Muscle of leg (tissue), 3 donors: ENCODE measurements at regions not wholly inside any gene's neighbourhood (a gene's known extent, or its start where the extent isn't known, plus 50 kb on each side); places are given as distances from the start of the nearest gene placed in this dataset.

ENCODE experiments used
- DNase-seq: peaks from one replicate; pipeline ENCODE4 v3.0.0; 2013
- H3K27ac ChIP-seq: one replicate; pipeline ENCODE4 v1.5.1; 2013; ENCODE audit warnings: mild to moderate bottlenecking, low read length, control low read depth
- H3K27me3 ChIP-seq: one replicate; pipeline ENCODE4 v1.6.1; 2013; ENCODE audit warnings: low read length; ENCODE audit not compliant: control insufficient read depth, insufficient read depth
- H3K36me3 ChIP-seq: one replicate; pipeline ENCODE4 v1.6.1; 2013; ENCODE audit warnings: low read length; ENCODE audit not compliant: control insufficient read depth, insufficient read depth
- H3K4me1 ChIP-seq: one replicate; pipeline ENCODE4 v1.6.1; 2013; ENCODE audit warnings: low read length; ENCODE audit not compliant: control insufficient read depth, insufficient read depth
- H3K4me3 ChIP-seq: one replicate; pipeline ENCODE4 v1.5.1; 2013; ENCODE audit warnings: low read length, control low read depth
- H3K9me3 ChIP-seq: replicated peaks from 2 replicates; pipeline ENCODE4 v1.6.1; 2013; ENCODE audit warnings: low read depth, low read length; ENCODE audit not compliant: control insufficient read depth
- WGBS: methylation state at CpG from one replicate; pipeline ENCODE4 v1.1.5; 2013; ENCODE audit warnings: missing lambda C conversion rate; ENCODE audit not compliant: insufficient coverage; 5-methylcytosine and 5-hydroxymethylcytosine counted together

- H3K4me3 ChIP-seq = no peak overlapping the region
- H3K4me1 ChIP-seq = peaks cover 2% of the 10 kb centered on the region
- H3K9me3 ChIP-seq = no peaks in the 10 kb centered on the region
- WGBS = 86% methylated on average over 2 of the region's 3 CpGs
- peaks cover 2% of the 10 kb centered on the region for H3K27me3 ChIP-seq
- DNase-seq = no peak
- H3K36me3 ChIP-seq = no peaks in the 10 kb centered on the region
- no peak overlapping the region for H3K27ac ChIP-seq
These were observed 86.6 kb downstream of the BOD1 start for GRCh38 chr5:173529861-173530260.

GRCh38 chr5:173527671-173528070 lies 88.8 kb downstream of the BOD1 start:
- Histone ChIP-seq H3K27ac (no peak overlapping the region), H3K4me1 (peaks cover 2% of the 10 kb centered on the region), H3K27me3 (peaks cover 2% of the 10 kb centered on the region), H3K4me3 (no peak overlapping the region), H3K36me3 (no peaks in the 10 kb centered on the region), H3K9me3 (no peaks in the 10 kb centered on the region)
- no peak for DNase-seq
- 71% methylated on average over 9 of the region's 9 CpGs for WGBS

- WGBS = no CpG with 5 or more reads among the region's 3 CpGs
- no peak for DNase-seq
- H3K36me3 ChIP-seq = no peaks in the 10 kb centered on the region
- peaks cover 3% of the 10 kb centered on the region for H3K9me3 ChIP-seq
- H3K27ac ChIP-seq = no peak overlapping the region
- no peak overlapping the region for H3K4me3 ChIP-seq
- H3K27me3 ChIP-seq = peaks cover 2% of the 10 kb centered on the region
- no peaks in the 10 kb centered on the region for H3K4me1 ChIP-seq
These were observed 92.3 kb downstream of the BOD1 start for GRCh38 chr5:173524136-173524535.

GRCh38 chr5:173523388-173523787 lies 93.1 kb downstream of the BOD1 start:
- H3K9me3 ChIP-seq = peaks cover 3% of the 10 kb centered on the region
- no peaks in the 10 kb centered on the region for H3K36me3 ChIP-seq
- H3K27ac ChIP-seq = no peak overlapping the region
- DNase-seq = no peak
- WGBS = 83% methylated on average over 1 of the region's 2 CpGs
- H3K27me3 ChIP-seq = peaks cover 2% of the 10 kb centered on the region
- H3K4me1 ChIP-seq = no peaks in the 10 kb centered on the region
- H3K4me3 ChIP-seq = no peak overlapping the region

GRCh38 chr5:173522518-173522917 lies 93.9 kb downstream of the BOD1 start:
- H3K4me1 ChIP-seq = no peaks in the 10 kb centered on the region
- no peak for DNase-seq
- no CpG with 5 or more reads among the region's 1 CpG for WGBS
- peaks cover 3% of the 10 kb centered on the region for H3K9me3 ChIP-seq
- H3K4me3 ChIP-seq = no peak overlapping the region
- no peaks in the 10 kb centered on the region for H3K36me3 ChIP-seq
- no peak overlapping the region for H3K27ac ChIP-seq
- no peaks in the 10 kb centered on the region for H3K27me3 ChIP-seq

GRCh38 chr5:173518856-173519255 lies 97.6 kb downstream of the BOD1 start:
- DNase-seq = no peak
- Histone ChIP-seq H3K27ac (no peak overlapping the region), H3K4me1 (no peaks in the 10 kb centered on the region), H3K27me3 (no peaks in the 10 kb centered on the region), H3K36me3 (no peaks in the 10 kb centered on the region), H3K4me3 (no peak overlapping the region), H3K9me3 (peaks cover 3% of the 10 kb centered on the region)
- 93% methylated on average over 5 of the region's 6 CpGs for WGBS

- H3K27me3 ChIP-seq = no peaks in the 10 kb centered on the region
- H3K9me3 ChIP-seq = peaks cover 3% of the 10 kb centered on the region
- H3K27ac ChIP-seq = no peak overlapping the region
- no peaks in the 10 kb centered on the region for H3K4me1 ChIP-seq
- H3K36me3 ChIP-seq = no peaks in the 10 kb centered on the region
- no peak overlapping the region for H3K4me3 ChIP-seq
- WGBS = no CpG with 5 or more reads among the region's 3 CpGs
- DNase-seq = no peak
These were observed 98.8 kb downstream of the BOD1 start for GRCh38 chr5:173517648-173518047.

GRCh38 chr5:173515526-173515925 lies 100.9 kb downstream of the BOD1 start:
- no CpG with 5 or more reads among the region's 1 CpG for WGBS

GRCh38 chr5:173514661-173515060 lies 101.8 kb downstream of the BOD1 start:
- Histone ChIP-seq H3K9me3 (no peaks in the 10 kb centered on the region), H3K4me1 (no peaks in the 10 kb centered on the region), H3K36me3 (no peaks in the 10 kb centered on the region), H3K27me3 (peaks cover 2% of the 10 kb centered on the region), H3K27ac (no peak overlapping the region), H3K4me3 (no peak overlapping the region)
- no CpG with 5 or more reads among the region's 2 CpGs for WGBS
- DNase-seq = no peak

More at GRCh38 chr5:173515526-173515925, 100.9 kb downstream of the BOD1 start:
- Histone ChIP-seq H3K4me1 (no peaks in the 10 kb centered on the region), H3K27me3 (peaks cover 2% of the 10 kb centered on the region), H3K4me3 (no peak overlapping the region), H3K9me3 (peaks cover 3% of the 10 kb centered on the region), H3K27ac (no peak overlapping the region), H3K36me3 (no peaks in the 10 kb centered on the region)
- no peak for DNase-seq

GRCh38 chr5:173513521-173513991 lies 102.9 kb downstream of the BOD1 start:
- peaks cover 2% of the 10 kb centered on the region for H3K27me3 ChIP-seq
- H3K4me3 ChIP-seq = no peak overlapping the region
- H3K36me3 ChIP-seq = no peaks in the 10 kb centered on the region
- H3K27ac ChIP-seq = no peak overlapping the region
- no peaks in the 10 kb centered on the region for H3K9me3 ChIP-seq
- no peaks in the 10 kb centered on the region for H3K4me1 ChIP-seq
- DNase-seq = no peak
